Keratinocyte (primary cell): ENCODE measurements at regions not wholly inside any gene's neighbourhood (a gene's known extent, or its start where the extent isn't known, plus 50 kb on each side); places are given as distances from the start of the nearest gene placed in this dataset.

Experiments used
- CTCF ChIP-seq, 3 experiments: IDR thresholded peaks in 1 of 3; conservative IDR thresholded peaks in 1 of 3; optimal IDR thresholded peaks in 1 of 3; 2 replicates in 2 of 3; 3 replicates in 1 of 3; pipeline versions ENCODE3 to v1.5.1; 2011; ENCODE audit warnings: low read length in 3 of 3, mild to moderate bottlenecking in 3 of 3, moderate library complexity in 2 of 3, control low read depth in 1 of 3, inconsistent platforms in 1 of 3; ENCODE audit not compliant: insufficient read depth in 2 of 3; ENCODE audit errors: extremely low read depth in 1 of 3
- EZH2 ChIP-seq: IDR thresholded peaks from one replicate; pipeline ENCODE4 v1.6.1; 2012; ENCODE audit warnings: inconsistent platforms, mild to moderate bottlenecking, low read length, moderate library complexity

DNA sequence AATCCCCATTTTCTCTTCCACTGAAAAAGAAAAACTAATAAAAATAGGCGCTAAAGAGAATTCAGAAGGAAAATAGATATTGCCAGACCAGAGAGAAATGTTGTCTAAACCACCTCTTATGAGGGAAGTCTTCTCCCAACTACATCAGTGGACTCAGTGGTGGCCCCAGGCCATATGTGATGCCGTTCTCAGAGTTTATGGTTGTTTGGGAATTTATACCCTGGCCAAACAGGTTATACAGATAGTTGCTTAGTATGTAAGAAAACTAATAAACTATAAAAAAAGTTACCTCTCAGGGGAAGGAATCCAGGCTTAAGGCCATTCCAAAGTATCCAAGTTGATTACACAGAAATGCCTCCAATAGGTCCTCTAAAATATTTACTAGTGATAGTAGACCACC is 103.4 kb upstream of the RBM19 start:
- TF ChIP-seq EZH2 (no peak), CTCF (optimal IDR thresholded peaks at IDR 0.05 in 1 of 3, IDR thresholded peaks at IDR 0.05 in 1 of 3, conservative IDR thresholded peaks at IDR 0.05 in 1 of 3; ENCODE audit: extremely low read depth in 1 of 3, insufficient read depth in 2 of 3, low read length in 3 of 3) (no peak)
